ENCODE measurements at regions not wholly inside any gene's neighbourhood (a gene's known extent, or its start where the extent isn't known, plus 50 kb on each side); places are given as distances from the start of the nearest gene placed in this dataset.
A peak's percentile ranks its signal among the peaks of the same experiment; 100 is the strongest.

GRCh38 chr4:73348185-73348584 lies 55.9 kb upstream of the ALB start:
- Histone ChIP-seq H2BK120ac (ENCODE audit: insufficient read depth, low read length, poor library complexity) (no peak overlapping the region), H2BK5ac (ENCODE audit: low read depth, low read length, poor library complexity) (no peak overlapping the region)

GRCh38 chr4:73347497-73347896 lies 56.6 kb upstream of the ALB start:
- Histone ChIP-seq H2BK5ac (ENCODE audit: low read depth, low read length, poor library complexity) (no peak overlapping the region), H3K79me1 (ENCODE audit: low read length) (no peaks in the 10 kb centered on the region), H4K12ac (ENCODE audit: low read depth, low read length) (no peak overlapping the region), H3K9ac (ENCODE audit: low read length) (no peak overlapping the region), H3K27ac (ENCODE audit: low read depth, low read length) (no peak overlapping the region), H3K4me2 (ENCODE audit: low read length) (no peak overlapping the region), H3K4ac (ENCODE audit: low read depth, low read length) (no peak overlapping the region), H3K18ac (ENCODE audit: low read length) (no peak overlapping the region), H3K9me3 (ENCODE audit: insufficient read depth, low read depth, low read length) (no peaks in the 10 kb centered on the region), H3K4me3 (ENCODE audit: low read depth, low read length) (no peak overlapping the region), H2BK120ac (ENCODE audit: insufficient read depth, low read length, poor library complexity) (no peak overlapping the region), H3K14ac (ENCODE audit: low read length) (no peak overlapping the region), H3K79me2 (ENCODE audit: control insufficient read depth, insufficient read depth, low read length, poor library complexity) (no peaks in the 10 kb centered on the region), H3K27me3 (ENCODE audit: insufficient read depth, low read length) (no peaks in the 10 kb centered on the region), H3K4me1 (ENCODE audit: control insufficient read depth in 1 of 2, insufficient read depth in 2 of 2, low read length in 2 of 2) (no peaks in the 10 kb centered on the region), H2AK5ac (ENCODE audit: low read length) (no peak overlapping the region), H3K23ac (ENCODE audit: low read length) (no peak overlapping the region), H3K36me3 (ENCODE audit: control insufficient read depth in 1 of 2, insufficient read depth in 2 of 2, low read length in 2 of 2) (no peaks in the 10 kb centered on the region), H4K8ac (ENCODE audit: low read depth, low read length) (no peak overlapping the region), H4K91ac (ENCODE audit: low read depth, low read length) (no peak overlapping the region), H2BK12ac (ENCODE audit: low read length) (no peak overlapping the region), H2AFZ (ENCODE audit: insufficient read depth, low read length, poor library complexity) (no peak overlapping the region)
- no peak for DNase-seq

More at GRCh38 chr4:73348185-73348584, 55.9 kb upstream of the ALB start:
- no peaks in the 10 kb centered on the region for H3K9me3 ChIP-seq (ENCODE audit: insufficient read depth, low read depth, low read length)
- H3K9ac ChIP-seq (ENCODE audit: low read length) = no peak overlapping the region
- no peak overlapping the region for H3K27ac ChIP-seq (ENCODE audit: low read depth, low read length)
- no peak overlapping the region for H3K18ac ChIP-seq (ENCODE audit: low read length)
- no peak overlapping the region for H3K14ac ChIP-seq (ENCODE audit: low read length)
- H2BK12ac ChIP-seq (ENCODE audit: low read length) = no peak overlapping the region
- no peak overlapping the region for H4K12ac ChIP-seq (ENCODE audit: low read depth, low read length)
- H4K8ac ChIP-seq (ENCODE audit: low read depth, low read length) = no peak overlapping the region
- no peak overlapping the region for H2AFZ ChIP-seq (ENCODE audit: insufficient read depth, low read length, poor library complexity)
- H4K91ac ChIP-seq (ENCODE audit: low read depth, low read length) = no peak overlapping the region
- no peaks in the 10 kb centered on the region for H3K27me3 ChIP-seq (ENCODE audit: insufficient read depth, low read length)
- H3K36me3 ChIP-seq (ENCODE audit: control insufficient read depth in 1 of 2, insufficient read depth in 2 of 2, low read length in 2 of 2) = no peaks in the 10 kb centered on the region
- no peaks in the 10 kb centered on the region for H3K79me2 ChIP-seq (ENCODE audit: control insufficient read depth, insufficient read depth, low read length, poor library complexity)
- no peak for DNase-seq
- H3K23ac ChIP-seq (ENCODE audit: low read length) = no peak overlapping the region
- H3K4me1 ChIP-seq (ENCODE audit: control insufficient read depth in 1 of 2, insufficient read depth in 2 of 2, low read length in 2 of 2) = no peaks in the 10 kb centered on the region
- no peaks in the 10 kb centered on the region for H3K79me1 ChIP-seq (ENCODE audit: low read length)
- H2AK5ac ChIP-seq (ENCODE audit: low read length) = no peak overlapping the region
- H3K4me2 ChIP-seq (ENCODE audit: low read length) = no peak overlapping the region
- no peak overlapping the region for H3K4ac ChIP-seq (ENCODE audit: low read depth, low read length)
- no peak overlapping the region for H3K4me3 ChIP-seq (ENCODE audit: low read depth, low read length)

GRCh38 chr4:73345399-73345975 lies 58.6 kb upstream of the ALB start:
- H3K27ac ChIP-seq (ENCODE audit: low read depth, low read length) = no peak overlapping the region
- H3K14ac ChIP-seq (ENCODE audit: low read length) = no peak overlapping the region
- peak in 1 of 2 donors; percentile 3 for DNase-seq
- no peak overlapping the region for H4K91ac ChIP-seq (ENCODE audit: low read depth, low read length)
- H2BK5ac ChIP-seq (ENCODE audit: low read depth, low read length, poor library complexity) = no peak overlapping the region
- H3K4me3 ChIP-seq (ENCODE audit: low read depth, low read length) = no peak overlapping the region
- H3K23ac ChIP-seq (ENCODE audit: low read length) = no peak overlapping the region
- no peak overlapping the region for H3K4me2 ChIP-seq (ENCODE audit: low read length)
- no peak overlapping the region for H4K12ac ChIP-seq (ENCODE audit: low read depth, low read length)
- H2AFZ ChIP-seq (ENCODE audit: insufficient read depth, low read length, poor library complexity) = no peak overlapping the region
- H4K8ac ChIP-seq (ENCODE audit: low read depth, low read length) = no peak overlapping the region
- H3K9ac ChIP-seq (ENCODE audit: low read length) = no peak overlapping the region
- no peak overlapping the region for H2BK120ac ChIP-seq (ENCODE audit: insufficient read depth, low read length, poor library complexity)
- H3K79me1 ChIP-seq (ENCODE audit: low read length) = no peaks in the 10 kb centered on the region
- no peaks in the 10 kb centered on the region for H3K9me3 ChIP-seq (ENCODE audit: insufficient read depth, low read depth, low read length)
- H3K18ac ChIP-seq (ENCODE audit: low read length) = no peak overlapping the region
- no peaks in the 10 kb centered on the region for H3K4me1 ChIP-seq (ENCODE audit: control insufficient read depth in 1 of 2, insufficient read depth in 2 of 2, low read length in 2 of 2)
- H3K27me3 ChIP-seq (ENCODE audit: insufficient read depth, low read length) = no peaks in the 10 kb centered on the region
- no peak overlapping the region for H3K4ac ChIP-seq (ENCODE audit: low read depth, low read length)
- no peaks in the 10 kb centered on the region for H3K36me3 ChIP-seq (ENCODE audit: control insufficient read depth in 1 of 2, insufficient read depth in 2 of 2, low read length in 2 of 2)
- no peaks in the 10 kb centered on the region for H3K79me2 ChIP-seq (ENCODE audit: control insufficient read depth, insufficient read depth, low read length, poor library complexity)
- H2AK5ac ChIP-seq (ENCODE audit: low read length) = no peak overlapping the region
- no CpG with 5 or more reads among the region's 4 CpGs for WGBS (ENCODE audit: extremely low coverage, insufficient coverage, insufficient read length)
- H2BK12ac ChIP-seq (ENCODE audit: low read length) = no peak overlapping the region

GRCh38 chr4:73344106-73344505 lies 60.0 kb upstream of the ALB start:
- H2BK12ac ChIP-seq (ENCODE audit: low read length) = no peak overlapping the region
- no peaks in the 10 kb centered on the region for H3K4me1 ChIP-seq (ENCODE audit: control insufficient read depth in 1 of 2, insufficient read depth in 2 of 2, low read length in 2 of 2)
- no peak overlapping the region for H3K4me3 ChIP-seq (ENCODE audit: low read depth, low read length)
- H3K27me3 ChIP-seq (ENCODE audit: insufficient read depth, low read length) = no peaks in the 10 kb centered on the region
- no peak overlapping the region for H2AFZ ChIP-seq (ENCODE audit: insufficient read depth, low read length, poor library complexity)
- WGBS (ENCODE audit: extremely low coverage, insufficient coverage, insufficient read length) = no CpG with 5 or more reads among the region's 1 CpG
- no peak overlapping the region for H3K4ac ChIP-seq (ENCODE audit: low read depth, low read length)
- peaks cover 2% of the 10 kb centered on the region for H3K79me1 ChIP-seq (ENCODE audit: low read length)
- no peak overlapping the region for H4K91ac ChIP-seq (ENCODE audit: low read depth, low read length)
- H2BK5ac ChIP-seq (ENCODE audit: low read depth, low read length, poor library complexity) = no peak overlapping the region
- no peak overlapping the region for H3K23ac ChIP-seq (ENCODE audit: low read length)
- H3K4me2 ChIP-seq (ENCODE audit: low read length) = no peak overlapping the region
- no peak overlapping the region for H3K18ac ChIP-seq (ENCODE audit: low read length)
- H2BK120ac ChIP-seq (ENCODE audit: insufficient read depth, low read length, poor library complexity) = no peak overlapping the region
- H3K9me3 ChIP-seq (ENCODE audit: insufficient read depth, low read depth, low read length) = no peaks in the 10 kb centered on the region
- no peak for DNase-seq
- H3K14ac ChIP-seq (ENCODE audit: low read length) = no peak overlapping the region
- no peak overlapping the region for H2AK5ac ChIP-seq (ENCODE audit: low read length)
- no peak overlapping the region for H4K8ac ChIP-seq (ENCODE audit: low read depth, low read length)
- no peaks in the 10 kb centered on the region for H3K36me3 ChIP-seq (ENCODE audit: control insufficient read depth in 1 of 2, insufficient read depth in 2 of 2, low read length in 2 of 2)
- no peak overlapping the region for H3K9ac ChIP-seq (ENCODE audit: low read length)
- no peak overlapping the region for H4K12ac ChIP-seq (ENCODE audit: low read depth, low read length)
- no peaks in the 10 kb centered on the region for H3K79me2 ChIP-seq (ENCODE audit: control insufficient read depth, insufficient read depth, low read length, poor library complexity)
- no peak overlapping the region for H3K27ac ChIP-seq (ENCODE audit: low read depth, low read length)
